DND-41 (cell line): ENCODE measurements at regions not wholly inside any gene's neighbourhood (a gene's known extent, or its start where the extent isn't known, plus 50 kb on each side); places are given as distances from the start of the nearest gene placed in this dataset.

Source experiments
- ATAC-seq: fragments of 200-7000 bp; cut with Tn5 transposase; 3 replicates; pipeline ENCODE4 v1.9.1; 2021; ENCODE audit warnings: low read depth; ENCODE audit not compliant: insufficient read depth
- DNase-seq: peaks from one replicate; pipeline ENCODE4 v3.0.0-alpha.2; 2020
- H2AFZ ChIP-seq: 2 replicates; pipeline ENCODE4 v1.6.0; 2012; ENCODE audit warnings: low read depth, low read length
- H3K27ac ChIP-seq: 2 replicates; pipeline ENCODE4 v1.5.1; 2012; ENCODE audit warnings: low read length, inconsistent platforms
- H3K27me3 ChIP-seq: fragments of 200-600 bp; sonication (generic); 2 replicates; pipeline ENCODE4 v1.6.0; 2012; ENCODE audit warnings: low read length, mild to moderate bottlenecking, inconsistent platforms; ENCODE audit not compliant: insufficient read depth, poor library complexity
- H3K36me3 ChIP-seq: 2 replicates; pipeline ENCODE4 v1.5.1; 2012; ENCODE audit warnings: low read length, inconsistent platforms; ENCODE audit not compliant: insufficient read depth
- H3K4me1 ChIP-seq: 2 replicates; pipeline ENCODE4 v1.5.1; 2012; ENCODE audit warnings: mild to moderate bottlenecking, low read length; ENCODE audit not compliant: insufficient read depth
- H3K4me2 ChIP-seq: 2 replicates; pipeline ENCODE4 v1.6.0; 2012; ENCODE audit warnings: mild to moderate bottlenecking, moderate library complexity, low read length, inconsistent platforms; ENCODE audit not compliant: insufficient read depth
- H3K4me3 ChIP-seq, 2 experiments: fragments of 200-600 bp in 1 of 2; shearing (Covaris generic) in 1 of 2; 2 replicates each; pipeline ENCODE4 v1.5.1; 2012 to 2016; ENCODE audit warnings: inconsistent platforms in 2 of 2, low read length in 2 of 2, mild to moderate bottlenecking in 2 of 2, low read depth in 1 of 2, moderate library complexity in 1 of 2
- H3K79me2 ChIP-seq: 2 replicates; pipeline ENCODE4 v1.6.0; 2012; ENCODE audit warnings: low read length, inconsistent platforms; ENCODE audit not compliant: insufficient read depth
- H3K9ac ChIP-seq: 2 replicates; pipeline ENCODE4 v1.6.0; 2012; ENCODE audit warnings: low read depth, mild to moderate bottlenecking, inconsistent platforms, low read length, moderate library complexity
- H3K9me3 ChIP-seq: 2 replicates; pipeline ENCODE4 v1.5.1; 2012; ENCODE audit warnings: low read length, moderate library complexity, mild to moderate bottlenecking, inconsistent platforms; ENCODE audit not compliant: insufficient read depth, severe bottlenecking
- H4K20me1 ChIP-seq: 2 replicates; pipeline ENCODE4 v1.6.0; 2012; ENCODE audit warnings: low read length; ENCODE audit not compliant: insufficient read depth
- EZH2 ChIP-seq: IDR thresholded peaks from 3 replicates; pipeline ENCODE4 v1.6.1; 2012; ENCODE audit warnings: borderline replicate concordance, low read depth, mild to moderate bottlenecking, moderate library complexity, low read length, inconsistent platforms; ENCODE audit not compliant: severe bottlenecking
- TF ChIP-seq, protein P1 (sequence below): IDR thresholded peaks from 2 replicates; pipeline ENCODE4 v1.5.1; 2012; ENCODE audit warnings: borderline replicate concordance, low read length, moderate library complexity, mild to moderate bottlenecking; ENCODE audit not compliant: poor library complexity, severe bottlenecking; ENCODE audit errors: extremely low read depth

DNA sequence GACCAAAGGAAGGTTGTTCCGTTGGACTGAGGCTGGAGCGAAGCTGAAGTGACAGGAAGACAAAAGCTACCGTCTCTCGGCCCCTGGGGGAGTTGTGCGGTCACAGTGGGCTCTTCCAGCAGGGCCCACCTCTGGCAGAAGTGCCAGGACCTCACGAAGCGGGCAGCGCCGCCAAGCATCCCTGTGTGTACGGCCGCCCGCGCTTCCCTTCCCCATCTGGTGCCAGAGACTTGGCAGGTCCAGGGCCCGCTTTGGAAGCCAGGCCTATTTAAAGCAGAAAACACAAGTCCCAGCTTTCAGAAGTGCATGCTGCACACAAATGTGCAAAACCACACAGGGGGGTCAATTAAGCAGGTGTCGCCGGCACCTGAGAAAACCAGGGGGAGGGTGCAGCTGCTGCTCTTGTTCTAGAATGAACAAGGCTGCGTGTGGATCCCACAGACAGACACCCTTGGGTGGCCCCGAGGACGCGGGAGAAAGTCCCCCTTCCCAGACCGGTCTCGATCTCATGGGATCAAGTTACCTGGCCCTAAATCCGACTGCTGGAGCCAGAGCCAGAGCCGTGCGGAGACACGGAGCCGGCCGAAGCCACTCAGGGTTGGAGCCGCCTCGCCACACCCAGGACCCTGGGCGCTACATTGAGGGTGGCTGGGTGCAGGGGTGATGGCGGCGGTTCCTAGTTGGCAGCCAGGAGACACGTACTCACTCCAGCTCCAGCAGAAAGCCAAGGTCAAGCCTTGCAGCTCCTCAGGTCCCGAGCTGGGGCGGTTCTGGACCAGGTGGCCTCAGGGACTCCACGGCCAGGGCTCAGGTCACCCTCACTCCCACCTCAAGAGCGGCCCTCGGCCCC is 51.8 kb upstream of the PPP2R2D start:
- no peak for ATAC-seq
- Histone ChIP-seq H3K4me3 (no peak overlapping the region), H3K36me3 (no peaks in the 10 kb centered on the region), H3K9me3 (no peaks in the 10 kb centered on the region), H2AFZ (no peak overlapping the region), H3K4me2 (no peak overlapping the region), H4K20me1 (no peaks in the 10 kb centered on the region; the same call in 1 of the 2 replicates), H3K4me1 (no peaks in the 10 kb centered on the region), H3K27ac (no peak overlapping the region), H3K27me3 (no peaks in the 10 kb centered on the region), H3K79me2 (no peaks in the 10 kb centered on the region), H3K9ac (no peak overlapping the region)
- no peak for DNase-seq
- TF ChIP-seq EZH2: no peak
- TF ChIP-seq, protein P1, sequence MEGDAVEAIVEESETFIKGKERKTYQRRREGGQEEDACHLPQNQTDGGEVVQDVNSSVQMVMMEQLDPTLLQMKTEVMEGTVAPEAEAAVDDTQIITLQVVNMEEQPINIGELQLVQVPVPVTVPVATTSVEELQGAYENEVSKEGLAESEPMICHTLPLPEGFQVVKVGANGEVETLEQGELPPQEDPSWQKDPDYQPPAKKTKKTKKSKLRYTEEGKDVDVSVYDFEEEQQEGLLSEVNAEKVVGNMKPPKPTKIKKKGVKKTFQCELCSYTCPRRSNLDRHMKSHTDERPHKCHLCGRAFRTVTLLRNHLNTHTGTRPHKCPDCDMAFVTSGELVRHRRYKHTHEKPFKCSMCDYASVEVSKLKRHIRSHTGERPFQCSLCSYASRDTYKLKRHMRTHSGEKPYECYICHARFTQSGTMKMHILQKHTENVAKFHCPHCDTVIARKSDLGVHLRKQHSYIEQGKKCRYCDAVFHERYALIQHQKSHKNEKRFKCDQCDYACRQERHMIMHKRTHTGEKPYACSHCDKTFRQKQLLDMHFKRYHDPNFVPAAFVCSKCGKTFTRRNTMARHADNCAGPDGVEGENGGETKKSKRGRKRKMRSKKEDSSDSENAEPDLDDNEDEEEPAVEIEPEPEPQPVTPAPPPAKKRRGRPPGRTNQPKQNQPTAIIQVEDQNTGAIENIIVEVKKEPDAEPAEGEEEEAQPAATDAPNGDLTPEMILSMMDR: no peak

DNA sequence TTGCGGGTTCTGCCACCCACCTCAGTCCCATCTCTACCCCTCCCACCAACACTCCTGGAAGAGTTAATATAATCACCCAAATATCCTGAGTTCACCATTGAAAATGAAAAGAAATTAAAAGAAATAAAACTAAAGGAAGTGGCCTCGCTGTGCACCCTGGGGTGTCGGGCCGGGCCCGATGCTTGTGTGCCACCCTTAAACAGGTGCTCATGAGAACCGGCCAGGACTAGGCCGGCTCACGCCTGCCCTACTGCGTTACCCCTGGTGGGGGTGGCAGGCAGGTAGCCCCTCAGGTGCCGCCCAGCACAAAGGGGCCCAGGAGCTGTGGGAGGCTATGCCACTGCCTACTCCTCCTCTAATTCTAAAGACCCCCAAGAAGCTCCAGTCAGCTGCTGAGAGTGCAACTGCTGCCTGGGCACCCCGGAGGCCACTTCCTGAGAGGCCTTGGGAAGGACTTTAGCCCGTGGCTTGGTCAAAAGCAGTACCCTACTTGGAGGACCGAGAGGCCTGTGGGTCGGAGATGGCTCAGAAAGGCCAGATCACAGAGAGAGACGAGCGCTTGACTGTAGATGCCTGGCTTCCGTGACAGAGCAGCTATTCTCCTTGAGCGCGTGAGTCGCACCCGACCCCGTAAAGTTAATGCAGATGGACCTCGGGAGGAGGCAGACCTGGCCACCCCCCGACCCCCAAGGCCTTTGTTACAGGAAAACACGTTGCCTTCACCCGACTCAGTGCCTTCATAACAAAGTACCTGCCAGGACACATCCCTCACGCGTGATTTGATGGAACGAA is 51.0 kb upstream of the PPP2R2D start:
- no peaks in the 10 kb centered on the region for H3K9me3 ChIP-seq
- H2AFZ ChIP-seq: no peak overlapping the region
- H4K20me1 ChIP-seq: no peaks in the 10 kb centered on the region; the same call in 1 of the 2 replicates
- no peaks in the 10 kb centered on the region for H3K36me3 ChIP-seq
- no peak overlapping the region for H3K27ac ChIP-seq
- no peak overlapping the region for H3K9ac ChIP-seq
- DNase-seq (no peak), ATAC-seq (peak; percentile 34; the same call in 1 of the 3 replicates)
- TF ChIP-seq, protein P1: no peak
- TF ChIP-seq EZH2: no peak
- no peak overlapping the region for H3K4me3 ChIP-seq
- no peak overlapping the region for H3K4me2 ChIP-seq
- H3K4me1 ChIP-seq: no peaks in the 10 kb centered on the region
- no peaks in the 10 kb centered on the region for H3K79me2 ChIP-seq
- no peaks in the 10 kb centered on the region for H3K27me3 ChIP-seq

DNA sequence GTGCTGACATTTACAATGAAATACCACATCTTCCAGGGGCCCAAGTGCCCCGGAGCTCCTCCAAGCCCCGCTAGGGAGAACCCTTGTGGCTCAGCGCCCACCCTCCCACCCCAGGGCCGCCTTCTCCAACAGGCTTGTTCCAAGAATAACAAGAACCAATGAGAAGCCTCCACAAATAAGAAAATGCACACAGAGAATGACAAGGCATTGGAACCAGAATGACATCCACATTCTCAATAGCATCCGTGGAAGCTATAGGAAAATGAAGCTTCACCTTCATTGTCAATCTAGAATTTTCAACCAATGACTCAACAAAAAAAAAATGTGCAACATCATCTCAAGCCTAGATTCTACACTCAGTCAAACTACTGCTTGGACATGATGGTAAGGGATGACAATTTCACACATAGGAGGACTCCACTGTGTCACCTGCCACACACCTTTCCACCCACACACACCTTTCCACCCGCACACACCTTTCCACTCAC is 50.4 kb upstream of the PPP2R2D start:
- ATAC-seq (peak; percentile 52; the same call in 2 of the 3 replicates), DNase-seq (no peak)
- Histone ChIP-seq H3K79me2 (no peaks in the 10 kb centered on the region), H3K27ac (no peak overlapping the region), H4K20me1 (no peaks in the 10 kb centered on the region; the same call in 1 of the 2 replicates), H3K4me3 (no peak overlapping the region), H3K4me2 (no peak overlapping the region), H3K9ac (no peak overlapping the region), H3K9me3 (no peaks in the 10 kb centered on the region), H3K4me1 (no peaks in the 10 kb centered on the region), H3K27me3 (no peaks in the 10 kb centered on the region), H3K36me3 (no peaks in the 10 kb centered on the region), H2AFZ (no peak overlapping the region)
- no peak for TF ChIP-seq EZH2
- TF ChIP-seq, protein P1: no peak
